Epidermal melanocyte (primary cell): ENCODE measurements at regions not wholly inside any gene's neighbourhood (a gene's known extent, or its start where the extent isn't known, plus 50 kb on each side); places are given as distances from the start of the nearest gene placed in this dataset.
"Not testable (repeated sequence)": the region's sequence is repeated elsewhere in the genome, so short reads cannot be mapped to it uniquely, and the experiment has no call there.

ENCODE experiments used
- DNase-seq: peaks from one replicate; pipeline ENCODE4 v3.0.0; 2011; ENCODE audit warnings: low spot score; ENCODE audit not compliant: insufficient read length

GRCh38 chr5:142408981-142409481 is 84.2 kb upstream of the SPRY4 start:
- DNase-seq, result no peak

- DNase-seq, result no peak
Observed at GRCh38 chr5:142408536-142408935, 83.7 kb upstream of the SPRY4 start.

GRCh38 chr5:142405814-142406395 is 81.1 kb upstream of the SPRY4 start:
- no peak for DNase-seq

GRCh38 chr5:142405023-142405422 is 80.2 kb upstream of the SPRY4 start:
- DNase-seq, result no peak

- no peak for DNase-seq
Observed at GRCh38 chr5:142404046-142404477, 79.2 kb upstream of the SPRY4 start.

GRCh38 chr5:142403583-142403982 is 78.8 kb upstream of the SPRY4 start:
- DNase-seq, result no peak

GRCh38 chr5:142402752-142403318 is 78.0 kb upstream of the SPRY4 start:
- no peak for DNase-seq

- DNase-seq, result no peak
Observed at GRCh38 chr5:142400415-142400814, 75.6 kb upstream of the SPRY4 start.

- no peak for DNase-seq
Observed at GRCh38 chr5:142399891-142400290, 75.1 kb upstream of the SPRY4 start.

GRCh38 chr5:142398730-142399055 is 73.9 kb upstream of the SPRY4 start:
- no peak for DNase-seq

GRCh38 chr5:142398011-142398729 is 73.3 kb upstream of the SPRY4 start:
- DNase-seq, result not testable (repeated sequence)

- DNase-seq, result no peak
Observed at GRCh38 chr5:142397178-142397577, 72.4 kb upstream of the SPRY4 start.

- no peak for DNase-seq
Observed at GRCh38 chr5:142396436-142397038, 71.7 kb upstream of the SPRY4 start.

GRCh38 chr5:142395334-142395733 is 70.5 kb upstream of the SPRY4 start:
- DNase-seq, result no peak

GRCh38 chr5:142391058-142391845 is 66.4 kb upstream of the SPRY4 start:
- no peak for DNase-seq

- DNase-seq, result no peak
Observed at GRCh38 chr5:142390334-142390733, 65.5 kb upstream of the SPRY4 start.

GRCh38 chr5:142388696-142389095 is 63.9 kb upstream of the SPRY4 start:
- DNase-seq, result no peak

- DNase-seq, result no peak
Observed at GRCh38 chr5:142387024-142387682, 62.3 kb upstream of the SPRY4 start.

GRCh38 chr5:142386137-142387023 is 61.6 kb upstream of the SPRY4 start:
- no peak for DNase-seq

- DNase-seq, result no peak
Observed at GRCh38 chr5:142385194-142385593, 60.4 kb upstream of the SPRY4 start.
